ENCODE measurements at regions not wholly inside any gene's neighbourhood (a gene's known extent, or its start where the extent isn't known, plus 50 kb on each side); places are given as distances from the start of the nearest gene placed in this dataset.

GRCh38 chr2:42850016-42850805, 57.8 kb upstream of the HAAO start:
- Histone ChIP-seq H3K27ac (ENCODE audit: low read depth, low read length) (no peak overlapping the region), H3K9me3 (ENCODE audit: control insufficient read depth in 1 of 2, insufficient read depth in 1 of 2, low read depth in 1 of 2, low read length in 2 of 2) (no peaks in the 10 kb centered on the region), H3K9me2 (ENCODE audit: insufficient read depth) (no peaks in the 10 kb centered on the region), H3K79me2 (ENCODE audit: insufficient read depth, low read length) (no peaks in the 10 kb centered on the region), H2AFZ (ENCODE audit: low read depth, low read length, poor library complexity, severe bottlenecking) (no peak overlapping the region), H4K20me1 (ENCODE audit: insufficient read depth) (no peaks in the 10 kb centered on the region), H3K27me3 (ENCODE audit: insufficient read depth, low read length) (no peaks in the 10 kb centered on the region), H3K4me1 (ENCODE audit: control insufficient read depth in 1 of 2, insufficient read depth in 2 of 2, low read length in 2 of 2) (no peaks in the 10 kb centered on the region), H3K36me3 (ENCODE audit: control insufficient read depth in 1 of 2, insufficient read depth in 2 of 2, low read length in 2 of 2) (no peaks in the 10 kb centered on the region), H3K4me2 (ENCODE audit: low read length) (no peak overlapping the region), H3K4me3 (replicated peaks in 1 of 2; ENCODE audit: low read depth in 1 of 2, low read length in 2 of 2) (no peak overlapping the region), H3K9ac (ENCODE audit: low read length) (no peak overlapping the region)
- POLR2A ChIA-PET = no interaction called here
- CTCF ChIA-PET = no interaction called here
- RAD21 ChIA-PET (ENCODE audit: low non-redundant PET in 1 of 2, low total read pairs in 2 of 2, uncharacterized antibody in 2 of 2, unreplicated experiment in 2 of 2) = no interaction called here
- TF ChIP-seq REST (IDR thresholded peaks at IDR 0.05; ENCODE audit: low read depth) (no peak), CTCF (IDR thresholded peaks at IDR 0.05 in 2 of 3, conservative IDR thresholded peaks at IDR 0.05 in 1 of 3; ENCODE audit: borderline replicate concordance in 1 of 3, insufficient read depth in 1 of 3, low read depth in 2 of 3, low read length in 2 of 3) (no peak), JUND (IDR thresholded peaks at IDR 0.05) (no peak), MAX (IDR thresholded peaks at IDR 0.05) (no peak), ATF3 (IDR thresholded peaks at IDR 0.05) (no peak), CBX3 (IDR thresholded peaks at IDR 0.05; ENCODE audit: low read depth) (no peak), SRF (IDR thresholded peaks at IDR 0.05; ENCODE audit: low read depth) (no peak), RAD21 (IDR thresholded peaks at IDR 0.05; ENCODE audit: low read depth) (no peak), ZNF274 (IDR thresholded peaks at IDR 0.05; ENCODE audit: low read depth, low read length) (no peak), EZH2phosphoT487 (IDR thresholded peaks at IDR 0.05; ENCODE audit: borderline replicate concordance) (no peak), SIN3A (IDR thresholded peaks at IDR 0.05; ENCODE audit: low read depth) (no peak), FOSL1 (IDR thresholded peaks at IDR 0.05; ENCODE audit: low read depth) (no peak), ZFX (IDR thresholded peaks at IDR 0.05) (no peak), TCF7L2 (IDR thresholded peaks at IDR 0.05; ENCODE audit: borderline replicate concordance, extremely low read depth, insufficient read depth, insufficient read length) (no peak), EGR1 (IDR thresholded peaks at IDR 0.05; ENCODE audit: low read depth) (no peak), ELF1 (IDR thresholded peaks at IDR 0.05; ENCODE audit: borderline replicate concordance, low read depth) (no peak), CEBPB (IDR thresholded peaks at IDR 0.05; ENCODE audit: low read depth) (no peak), POLR2A (IDR thresholded peaks at IDR 0.05; ENCODE audit: borderline replicate concordance, extremely low read depth, insufficient read depth, insufficient read length) (no peak), YY1 (IDR thresholded peaks at IDR 0.05; ENCODE audit: extremely low read depth, insufficient replicate concordance, low read depth, low read length) (no peak), SP1 (IDR thresholded peaks at IDR 0.05; ENCODE audit: low read depth) (no peak)
- BruUV-seq (replicated peaks) = no TSS peak
- DNase-seq (ENCODE audit: low read depth, low spot score) = no peak
- intact Hi-C loops (cut with micrococcal nuclease) = no loop called here
- ATAC-seq = no peak
